Esophagus (tissue), 2 donors: ENCODE measurements at regions not wholly inside any gene's neighbourhood (a gene's known extent, or its start where the extent isn't known, plus 50 kb on each side); places are given as distances from the start of the nearest gene placed in this dataset.

Experiments
- H3K27ac ChIP-seq, 2 donors: one replicate each; pipeline ENCODE4 v1.5.1; 2013; ENCODE audit warnings: low read depth in 2 of 2, mild to moderate bottlenecking in 2 of 2, inconsistent platforms in 1 of 2, low read length in 1 of 2, moderate library complexity in 1 of 2
- H3K27me3 ChIP-seq, 2 donors: one replicate each; pipeline ENCODE4 v1.6.1; 2013; ENCODE audit warnings: low read length in 2 of 2, control low read depth in 1 of 2, mild to moderate bottlenecking in 1 of 2; ENCODE audit not compliant: insufficient read depth in 2 of 2, control insufficient read depth in 1 of 2
- H3K36me3 ChIP-seq, 2 donors: one replicate each; pipeline ENCODE4 v1.6.1; 2013; ENCODE audit warnings: low read length in 1 of 2; ENCODE audit not compliant: control insufficient read depth in 2 of 2, insufficient read depth in 2 of 2
- H3K4me1 ChIP-seq, 2 donors: one replicate each; pipeline ENCODE4 v1.6.1; 2013; ENCODE audit warnings: low read length in 1 of 2; ENCODE audit not compliant: control insufficient read depth in 2 of 2, insufficient read depth in 2 of 2
- H3K4me3 ChIP-seq, 2 donors: one replicate each; pipeline ENCODE4 v1.5.1; 2013; ENCODE audit warnings: low read length in 2 of 2, mild to moderate bottlenecking in 2 of 2, low read depth in 1 of 2, moderate library complexity in 1 of 2
- H3K9me3 ChIP-seq, 2 donors: one replicate each; pipeline ENCODE4 v1.6.1; 2013; ENCODE audit warnings: mild to moderate bottlenecking in 2 of 2, low read depth in 1 of 2, low read length in 1 of 2, moderate library complexity in 1 of 2; ENCODE audit not compliant: control insufficient read depth in 2 of 2, insufficient read depth in 1 of 2
- WGBS, 2 donors: extraction: QIAGEN DNeasy Blood & Tissue Kit; methylation state at CpG; one replicate each; pipeline ENCODE4 v1.1.7; 2013; 5-methylcytosine and 5-hydroxymethylcytosine counted together
- donor health status: healthy with polysubstance abuse.
- donor health status: Bipolar disorder and iron deficiency.

GRCh38 chr21:34011660-34012059 lies 61.7 kb upstream of the MRPS6 start:
- H3K36me3 ChIP-seq: no peaks in the 10 kb centered on the region
- 100% methylated on average over 1 of the region's 1 CpG; no CpG with 5 or more reads in 1 of the 2 donors for WGBS, 2 donors
- peaks cover 0 to 3% of the 10 kb centered on the region in 2 donors for H3K9me3 ChIP-seq
- no peak overlapping the region for H3K4me3 ChIP-seq
- H3K4me1 ChIP-seq: no peaks in the 10 kb centered on the region
- H3K27ac ChIP-seq: no peak overlapping the region
- no peaks in the 10 kb centered on the region for H3K27me3 ChIP-seq

GRCh38 chr21:34009193-34009592 lies 64.2 kb upstream of the MRPS6 start:
- Histone ChIP-seq H3K36me3 (no peaks in the 10 kb centered on the region), H3K27me3 (no peaks in the 10 kb centered on the region), H3K9me3 (no peaks in the 10 kb centered on the region), H3K27ac (no peak overlapping the region), H3K4me1 (no peaks in the 10 kb centered on the region), H3K4me3 (no peak overlapping the region)
- 56 to 67% methylated on average over 3 of the region's 3 CpGs for WGBS, 2 donors

- no peaks in the 10 kb centered on the region for H3K4me1 ChIP-seq
- H3K27me3 ChIP-seq: no peaks in the 10 kb centered on the region
- 80% methylated on average over 5 of the region's 5 CpGs for WGBS, 2 donors
- H3K4me3 ChIP-seq: no peak overlapping the region
- no peak overlapping the region for H3K27ac ChIP-seq
- H3K9me3 ChIP-seq: no peaks in the 10 kb centered on the region
- H3K36me3 ChIP-seq: no peaks in the 10 kb centered on the region
Observed at GRCh38 chr21:34008618-34009017, 64.8 kb upstream of the MRPS6 start.

GRCh38 chr21:34006611-34007168 lies 66.7 kb upstream of the MRPS6 start:
- no peaks in the 10 kb centered on the region for H3K27me3 ChIP-seq
- 79 to 94% methylated on average over 6 of the region's 6 CpGs for WGBS, 2 donors
- no peak overlapping the region for H3K4me3 ChIP-seq
- H3K9me3 ChIP-seq: no peaks in the 10 kb centered on the region
- H3K4me1 ChIP-seq: no peaks in the 10 kb centered on the region
- no peak overlapping the region for H3K27ac ChIP-seq
- no peaks in the 10 kb centered on the region for H3K36me3 ChIP-seq

- H3K4me1 ChIP-seq: no peaks in the 10 kb centered on the region
- H3K4me3 ChIP-seq: no peak overlapping the region
- H3K27me3 ChIP-seq: no peaks in the 10 kb centered on the region
- 60 to 72% methylated on average over 5 of the region's 5 CpGs for WGBS, 2 donors
- no peaks in the 10 kb centered on the region for H3K36me3 ChIP-seq
- no peaks in the 10 kb centered on the region for H3K9me3 ChIP-seq
- H3K27ac ChIP-seq: no peak overlapping the region
Observed at GRCh38 chr21:34004974-34005373, 68.4 kb upstream of the MRPS6 start.

- Histone ChIP-seq H3K36me3 (no peaks in the 10 kb centered on the region), H3K27me3 (no peaks in the 10 kb centered on the region), H3K9me3 (no peaks in the 10 kb centered on the region), H3K27ac (no peak overlapping the region), H3K4me3 (no peak overlapping the region), H3K4me1 (no peaks in the 10 kb centered on the region)
- WGBS, 2 donors: 79 to 80% methylated on average over 7 of the region's 7 CpGs
Observed at GRCh38 chr21:34004013-34004938, 69.1 kb upstream of the MRPS6 start.

- no peaks in the 10 kb centered on the region for H3K36me3 ChIP-seq
- WGBS, 2 donors: 93 to 95% methylated on average over 1 of the region's 1 CpG
Observed at GRCh38 chr21:34003428-34003827, 70.0 kb upstream of the MRPS6 start.

GRCh38 chr21:34000375-34000774 lies 73.0 kb upstream of the MRPS6 start:
- Histone ChIP-seq H3K36me3 (no peaks in the 10 kb centered on the region), H3K4me3 (no peak overlapping the region), H3K9me3 (no peaks in the 10 kb centered on the region), H3K4me1 (no peaks in the 10 kb centered on the region), H3K27me3 (no peaks in the 10 kb centered on the region), H3K27ac (no peak overlapping the region)
- 91 to 92% methylated on average over 4 of the region's 4 CpGs for WGBS, 2 donors

More at GRCh38 chr21:34003428-34003827, 70.0 kb upstream of the MRPS6 start:
- Histone ChIP-seq H3K4me3 (no peak overlapping the region), H3K4me1 (no peaks in the 10 kb centered on the region), H3K9me3 (no peaks in the 10 kb centered on the region), H3K27me3 (no peaks in the 10 kb centered on the region), H3K27ac (no peak overlapping the region)

- H3K4me3 ChIP-seq: no peak overlapping the region
- no peaks in the 10 kb centered on the region for H3K27me3 ChIP-seq
- H3K4me1 ChIP-seq: no peaks in the 10 kb centered on the region
- no peaks in the 10 kb centered on the region for H3K9me3 ChIP-seq
- H3K27ac ChIP-seq: no peak overlapping the region
- H3K36me3 ChIP-seq: no peaks in the 10 kb centered on the region
- WGBS, 2 donors: 94 to 97% methylated on average over 8 of the region's 8 CpGs
Observed at GRCh38 chr21:33998809-33999208, 74.6 kb upstream of the MRPS6 start.

- no peak overlapping the region for H3K27ac ChIP-seq
- H3K9me3 ChIP-seq: no peaks in the 10 kb centered on the region
- H3K4me1 ChIP-seq: no peaks in the 10 kb centered on the region
- 67 to 83% methylated on average over 1 of the region's 1 CpG for WGBS, 2 donors
- H3K36me3 ChIP-seq: no peaks in the 10 kb centered on the region
- H3K4me3 ChIP-seq: no peak overlapping the region
- no peaks in the 10 kb centered on the region for H3K27me3 ChIP-seq
Observed at GRCh38 chr21:33998402-33998801, 75.0 kb upstream of the MRPS6 start.
